ENCODE measurements at regions not wholly inside any gene's neighbourhood (a gene's known extent, or its start where the extent isn't known, plus 50 kb on each side); places are given as distances from the start of the nearest gene placed in this dataset.

- Mint-ChIP-seq H3K4me3 (ENCODE audit: unreplicated experiment) (no peak overlapping the region), H3K27ac (ENCODE audit: unreplicated experiment) (no peak overlapping the region), H3K27me3 (ENCODE audit: low read depth) (no peaks in the 10 kb centered on the region), H3K9me3 (ENCODE audit: low read depth) (peaks cover 2% of the 10 kb centered on the region), H3K36me3 (ENCODE audit: low read depth) (no peaks in the 10 kb centered on the region), H3K4me1 (ENCODE audit: low read depth) (peaks cover 24% of the 10 kb centered on the region)
- TF ChIP-seq CTCF (IDR thresholded peaks at IDR 0.05) = no peak
- no peak for DNase-seq (ENCODE audit: low spot score)
Measured at GRCh38 chr12:93186621-93187020, 191.1 kb upstream of the NUDT4 start.

- H3K27ac Mint-ChIP-seq (ENCODE audit: unreplicated experiment) = peak overlapping the region; percentile 58
- no peaks in the 10 kb centered on the region for H3K27me3 Mint-ChIP-seq (ENCODE audit: low read depth)
- H3K4me1 Mint-ChIP-seq (ENCODE audit: low read depth) = peaks cover 14% of the 10 kb centered on the region
- peaks cover 2% of the 10 kb centered on the region for H3K9me3 Mint-ChIP-seq (ENCODE audit: low read depth)
- H3K4me3 Mint-ChIP-seq (ENCODE audit: unreplicated experiment) = no peak overlapping the region
- TF ChIP-seq CTCF (IDR thresholded peaks at IDR 0.05) = no peak
- H3K36me3 Mint-ChIP-seq (ENCODE audit: low read depth) = no peaks in the 10 kb centered on the region
- no peak for DNase-seq (ENCODE audit: low spot score)
Measured at GRCh38 chr12:93191423-93191822, 186.3 kb upstream of the NUDT4 start.

GRCh38 chr12:93191956-93192355 is 185.8 kb upstream of the NUDT4 start:
- no peak overlapping the region for H3K4me3 Mint-ChIP-seq (ENCODE audit: unreplicated experiment)
- H3K27me3 Mint-ChIP-seq (ENCODE audit: low read depth) = no peaks in the 10 kb centered on the region
- no peak for DNase-seq (ENCODE audit: low spot score)
- H3K4me1 Mint-ChIP-seq (ENCODE audit: low read depth) = peaks cover 16% of the 10 kb centered on the region
- H3K27ac Mint-ChIP-seq (ENCODE audit: unreplicated experiment) = peak overlapping the region; percentile 72
- peaks cover 2% of the 10 kb centered on the region for H3K9me3 Mint-ChIP-seq (ENCODE audit: low read depth)
- TF ChIP-seq CTCF (IDR thresholded peaks at IDR 0.05) = no peak
- H3K36me3 Mint-ChIP-seq (ENCODE audit: low read depth) = no peaks in the 10 kb centered on the region

- no peak for DNase-seq (ENCODE audit: low spot score)
- no peak for TF ChIP-seq CTCF (IDR thresholded peaks at IDR 0.05)
- H3K4me1 Mint-ChIP-seq (ENCODE audit: low read depth) = peaks cover 25% of the 10 kb centered on the region
- H3K4me3 Mint-ChIP-seq (ENCODE audit: unreplicated experiment) = no peak overlapping the region
- H3K9me3 Mint-ChIP-seq (ENCODE audit: low read depth) = peaks cover 2% of the 10 kb centered on the region
- H3K27ac Mint-ChIP-seq (ENCODE audit: unreplicated experiment) = no peak overlapping the region
- no peaks in the 10 kb centered on the region for H3K27me3 Mint-ChIP-seq (ENCODE audit: low read depth)
- no peaks in the 10 kb centered on the region for H3K36me3 Mint-ChIP-seq (ENCODE audit: low read depth)
Measured at GRCh38 chr12:93192878-93193277, 184.8 kb upstream of the NUDT4 start.

GRCh38 chr12:93195511-93195910 is 182.2 kb upstream of the NUDT4 start:
- no peak for DNase-seq (ENCODE audit: low spot score)
- Mint-ChIP-seq H3K27me3 (ENCODE audit: low read depth) (no peaks in the 10 kb centered on the region), H3K4me3 (ENCODE audit: unreplicated experiment) (no peak overlapping the region), H3K27ac (ENCODE audit: unreplicated experiment) (no peak overlapping the region), H3K9me3 (ENCODE audit: low read depth) (no peaks in the 10 kb centered on the region), H3K4me1 (ENCODE audit: low read depth) (peaks cover 45% of the 10 kb centered on the region), H3K36me3 (ENCODE audit: low read depth) (no peaks in the 10 kb centered on the region)
- TF ChIP-seq CTCF (IDR thresholded peaks at IDR 0.05) = no peak
